Ovary (tissue), 7 donors: ENCODE measurements at regions not wholly inside any gene's neighbourhood (a gene's known extent, or its start where the extent isn't known, plus 50 kb on each side); places are given as distances from the start of the nearest gene placed in this dataset.
A peak's percentile ranks its signal among the peaks of the same experiment; 100 is the strongest.
"Not testable (repeated sequence)": the region's sequence is repeated elsewhere in the genome, so short reads cannot be mapped to it uniquely, and the experiment has no call there.

Source experiments
- DNase-seq, 5 donors: peaks; one replicate each; pipeline ENCODE4 v3.0.0-alpha.2; 2019 to 2020
- H3K27ac ChIP-seq, 2 donors: fragments of 200-600 bp; one replicate each; pipeline versions ENCODE4 v1.5.1 to v1.8.0; 2019 to 2022
- H3K27me3 ChIP-seq: fragments of 200-600 bp; one replicate; pipeline ENCODE4 v1.8.0; 2022
- H3K36me3 ChIP-seq: fragments of 200-600 bp; sonication (generic); one replicate; pipeline ENCODE4 v1.5.1; 2019
- H3K4me1 ChIP-seq: one replicate; pipeline ENCODE4 v1.8.1; 2013; ENCODE audit warnings: mild to moderate bottlenecking, moderate library complexity; ENCODE audit not compliant: insufficient read depth
- H3K4me3 ChIP-seq: fragments of 200-600 bp; sonication (generic); one replicate; pipeline ENCODE4 v1.5.1; 2017
- H3K9me3 ChIP-seq, 2 donors: fragments of 200-600 bp in 1 of 2; sonication (generic) in 1 of 2; one replicate each; pipeline versions ENCODE4 v1.5.1 to v1.8.1; 2013 to 2019; ENCODE audit warnings: mild to moderate bottlenecking in 1 of 2, moderate library complexity in 1 of 2
- EP300 ChIP-seq: sonication (generic); formaldehyde crosslinking; IDR thresholded peaks from one replicate; pipeline ENCODE4 v1.6.1; 2017; ENCODE audit warnings: antibody characterized with exemption
- POLR2A ChIP-seq: fragments of 450-650 bp; IDR thresholded peaks from one replicate; pipeline ENCODE4 v1.6.1; 2017; ENCODE audit warnings: antibody characterized with exemption, mild to moderate bottlenecking, moderate library complexity
- WGBS, 3 donors: extraction: QIAGEN DNeasy Blood & Tissue Kit in 1 of 3; methylation state at CpG; one replicate each; pipeline versions ENCODE4 v1.1.5 to v1.1.7; 2013 to 2017; 5-methylcytosine and 5-hydroxymethylcytosine counted together
- intact Hi-C, 4 donors: fragments of 100-400 bp; cut with DNase I; formaldehyde crosslinking; loops; one replicate each; pipeline versions ENCODE4 v1.11.0 to v1.15.1; 2022 to 2023
- TF ChIP-seq, protein P1 (sequence below), 3 donors: fragments of 450-650 bp in 2 of 3; fragments of 200-600 bp in 1 of 3; IDR thresholded peaks; one replicate each; pipeline versions ENCODE4 v1.5.1 to v1.8.0; 2016 to 2022; ENCODE audit warnings: antibody characterized with exemption in 3 of 3, mild to moderate bottlenecking in 1 of 3
- donor health status: DM: no; HTN: no; CAD: no; lungs with moderate emphysema.
- donor health status: DM: no; HTN: no; CAD: no.
- donor health status: Bipolar disorder and iron deficiency.
- donor health status: DM: no; HTN: no; CAD: no.
- donor health status: DM: yes; HTN: yes; CAD: no.

DNA sequence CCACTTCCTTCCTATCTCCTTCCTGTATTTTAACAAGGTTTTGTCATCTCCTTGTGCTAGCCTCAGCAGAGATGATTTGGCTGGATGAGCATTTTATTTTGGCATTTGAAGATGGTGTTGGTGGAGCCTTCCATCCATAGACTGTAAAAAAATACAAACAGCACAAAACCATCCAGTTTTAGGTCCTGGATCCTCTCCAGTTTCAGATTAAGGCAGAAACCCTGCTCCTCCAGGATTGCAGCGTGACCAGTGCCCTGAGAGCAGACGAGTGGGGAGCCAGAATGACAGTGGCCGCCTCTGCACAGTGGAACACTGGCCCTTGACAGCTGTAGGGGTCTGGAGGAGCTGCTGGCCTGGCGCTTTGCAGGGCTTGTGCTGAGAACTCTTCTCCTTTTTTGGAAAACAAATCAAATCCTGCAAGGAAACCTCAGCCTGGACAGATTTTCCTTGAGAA, 72.2 kb upstream of the GADD45A start:
- Histone ChIP-seq H3K4me3 (no peak overlapping the region), H3K36me3 (no peaks in the 10 kb centered on the region), H3K27ac (peak overlapping the region in 1 of 2 donors; percentile 33), H3K27me3 (no peaks in the 10 kb centered on the region), H3K4me1 (peaks cover 19% of the 10 kb centered on the region), H3K9me3 (no peaks in the 10 kb centered on the region)
- intact Hi-C loops: no loop called here
- WGBS, 3 donors: 3 to 20% (median 17%) methylated on average over 4 of the region's 4 CpGs
- no peak for TF ChIP-seq POLR2A
- TF ChIP-seq EP300: no peak
- TF ChIP-seq, protein P1, sequence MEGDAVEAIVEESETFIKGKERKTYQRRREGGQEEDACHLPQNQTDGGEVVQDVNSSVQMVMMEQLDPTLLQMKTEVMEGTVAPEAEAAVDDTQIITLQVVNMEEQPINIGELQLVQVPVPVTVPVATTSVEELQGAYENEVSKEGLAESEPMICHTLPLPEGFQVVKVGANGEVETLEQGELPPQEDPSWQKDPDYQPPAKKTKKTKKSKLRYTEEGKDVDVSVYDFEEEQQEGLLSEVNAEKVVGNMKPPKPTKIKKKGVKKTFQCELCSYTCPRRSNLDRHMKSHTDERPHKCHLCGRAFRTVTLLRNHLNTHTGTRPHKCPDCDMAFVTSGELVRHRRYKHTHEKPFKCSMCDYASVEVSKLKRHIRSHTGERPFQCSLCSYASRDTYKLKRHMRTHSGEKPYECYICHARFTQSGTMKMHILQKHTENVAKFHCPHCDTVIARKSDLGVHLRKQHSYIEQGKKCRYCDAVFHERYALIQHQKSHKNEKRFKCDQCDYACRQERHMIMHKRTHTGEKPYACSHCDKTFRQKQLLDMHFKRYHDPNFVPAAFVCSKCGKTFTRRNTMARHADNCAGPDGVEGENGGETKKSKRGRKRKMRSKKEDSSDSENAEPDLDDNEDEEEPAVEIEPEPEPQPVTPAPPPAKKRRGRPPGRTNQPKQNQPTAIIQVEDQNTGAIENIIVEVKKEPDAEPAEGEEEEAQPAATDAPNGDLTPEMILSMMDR (IDR thresholded peaks at IDR 0.05): no peak
- DNase-seq: peak in 1 of 5 donors; percentile 54

DNA sequence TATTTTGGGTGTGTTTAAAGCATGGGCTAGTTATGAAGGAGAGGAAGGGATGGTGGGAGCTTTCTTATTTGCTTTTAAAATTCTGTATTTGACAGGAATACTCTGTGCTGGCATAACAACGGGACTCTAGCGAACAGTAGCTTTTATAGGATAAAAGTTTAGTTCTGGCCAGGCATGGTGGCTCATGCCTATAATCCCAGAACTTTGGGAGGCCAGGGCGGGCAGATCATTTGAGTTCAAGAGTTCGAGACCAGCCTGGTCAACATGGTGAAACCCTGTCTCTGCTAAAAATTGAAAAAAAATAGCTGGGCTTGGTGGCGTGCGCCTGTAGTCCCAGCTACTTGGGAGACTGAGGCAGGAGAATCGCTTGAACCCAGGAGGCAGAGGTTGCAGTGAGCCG, 71.5 kb upstream of the GADD45A start:
- WGBS, 3 donors: 93 to 96% (median 94%) methylated on average over 8 of the region's 8 CpGs
- H3K27me3 ChIP-seq, H3K36me3 ChIP-seq, H3K27ac ChIP-seq, H3K9me3 ChIP-seq, H3K4me3 ChIP-seq, DNase-seq, intact Hi-C loops: not testable (repeated sequence)
- peaks cover 17% of the 10 kb centered on the region for H3K4me1 ChIP-seq

DNA sequence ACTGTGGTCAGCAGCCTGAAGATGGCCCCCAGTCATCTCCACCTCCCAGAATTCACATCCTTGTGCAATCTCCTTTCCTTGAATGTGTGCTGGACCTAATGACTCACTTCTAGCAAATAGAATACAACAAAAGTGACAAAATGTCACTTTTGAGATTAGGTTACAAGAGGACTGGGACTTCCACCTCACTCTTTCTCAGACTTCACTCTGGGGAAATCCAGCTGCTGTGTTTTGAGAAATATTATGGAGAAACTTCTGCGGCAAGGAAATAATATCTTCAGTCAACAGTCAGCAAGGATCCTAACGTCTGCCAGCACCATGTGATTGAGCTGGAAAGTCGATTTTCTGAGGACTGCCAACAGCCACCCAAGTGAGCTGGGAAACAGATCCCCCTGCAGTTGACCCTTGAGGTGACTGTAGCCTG, 70.5 kb upstream of the GADD45A start:
- DNase-seq: no peak
- TF ChIP-seq, protein P1 (IDR thresholded peaks at IDR 0.05): no peak
- Histone ChIP-seq H3K27me3 (no peaks in the 10 kb centered on the region), H3K4me1 (peaks cover 17% of the 10 kb centered on the region), H3K27ac (no peak overlapping the region), H3K36me3 (no peaks in the 10 kb centered on the region), H3K4me3 (no peak overlapping the region), H3K9me3 (no peaks in the 10 kb centered on the region)
- intact Hi-C loops: no loop called here
- 48 to 74% (median 69%) methylated on average over 3 of the region's 3 CpGs for WGBS, 3 donors

DNA sequence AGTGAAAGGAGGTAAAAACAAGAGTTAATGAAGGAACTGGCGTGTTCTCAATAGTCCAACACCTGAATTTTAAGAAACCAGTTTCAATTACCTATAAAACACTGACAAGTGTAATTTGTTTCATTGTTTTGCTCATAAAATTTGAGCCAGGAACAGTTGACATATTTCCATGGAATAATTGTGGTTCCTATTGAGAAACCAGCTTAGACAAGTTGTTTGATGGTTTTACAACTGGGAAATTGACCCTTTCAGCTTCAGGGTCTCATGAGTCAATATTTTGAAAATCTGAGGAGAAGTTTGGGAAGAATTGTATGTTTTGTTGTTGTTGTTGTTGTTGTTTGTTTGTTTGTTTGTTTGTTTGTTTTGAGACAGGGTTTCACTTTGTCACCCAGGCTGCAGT, 69.1 kb upstream of the GADD45A start:
- Histone ChIP-seq H3K27me3 (no peaks in the 10 kb centered on the region), H3K9me3 (no peaks in the 10 kb centered on the region), H3K4me3 (no peak overlapping the region), H3K27ac (peak overlapping the region in 1 of 2 donors; percentile 80), H3K36me3 (no peaks in the 10 kb centered on the region), H3K4me1 (peaks cover 19% of the 10 kb centered on the region)
- no peak for DNase-seq
- 95 to 98% (median 95%) methylated on average over 1 of the region's 1 CpG for WGBS, 3 donors
- no peak for TF ChIP-seq EP300
- TF ChIP-seq POLR2A: no peak
- TF ChIP-seq, protein P1 (IDR thresholded peaks at IDR 0.05): no peak
- intact Hi-C loops: no loop called here

DNA sequence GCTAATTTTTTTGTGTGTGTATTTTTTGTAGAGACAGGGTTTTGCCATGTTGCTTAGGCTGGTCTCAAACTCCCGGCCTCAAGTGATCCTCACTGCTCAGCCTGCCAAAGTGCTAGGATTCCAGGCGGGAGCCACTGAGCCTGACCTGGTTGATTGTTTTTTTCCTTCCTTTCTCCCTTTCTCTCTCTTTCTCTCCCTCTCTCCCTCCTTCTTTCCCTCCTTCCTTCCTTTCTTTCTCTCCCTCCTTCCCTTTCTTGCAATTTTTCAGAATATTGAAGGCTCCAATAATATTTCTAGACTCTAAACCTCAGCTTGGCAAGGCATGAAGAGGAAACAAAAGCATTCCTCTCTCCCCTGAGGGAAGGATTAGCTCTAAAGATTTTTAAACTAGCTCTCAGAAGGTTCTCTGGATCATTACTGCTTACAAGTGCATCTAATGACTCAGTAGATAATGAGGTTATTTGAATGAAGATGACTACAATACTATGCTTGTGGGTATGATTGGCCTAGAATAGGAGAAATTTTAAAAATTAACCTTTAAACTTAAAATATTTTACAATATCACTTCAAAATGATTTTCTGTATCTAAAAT, 68.5 kb upstream of the GADD45A start:
- Histone ChIP-seq H3K4me1 (peaks cover 19% of the 10 kb centered on the region), H3K36me3 (no peaks in the 10 kb centered on the region), H3K9me3 (no peaks in the 10 kb centered on the region), H3K27ac (peak overlapping the region in 1 of 2 donors; percentile 80), H3K27me3 (no peaks in the 10 kb centered on the region), H3K4me3 (no peak overlapping the region)
- no peak for DNase-seq
- 61 to 77% (median 72%) methylated on average over 2 of the region's 2 CpGs for WGBS, 3 donors
- TF ChIP-seq EP300 (no peak), POLR2A (no peak)
- TF ChIP-seq, protein P1 (IDR thresholded peaks at IDR 0.05): no peak
- intact Hi-C loops: no loop called here
